Panc1 (cell line): ENCODE measurements at regions not wholly inside any gene's neighbourhood (a gene's known extent, or its start where the extent isn't known, plus 50 kb on each side); places are given as distances from the start of the nearest gene placed in this dataset.

ENCODE experiments used
- TF ChIP-seq, protein P1 (sequence below): fragments of 450-650 bp; IDR thresholded peaks from 2 replicates; pipeline ENCODE4 v1.5.1; 2017; ENCODE audit warnings: mild to moderate bottlenecking
- TF ChIP-seq, protein P2 (sequence below), 2 experiments: IDR thresholded peaks; 2 replicates each; pipeline ENCODE4 v1.6.1; 2011 to 2012; ENCODE audit warnings: low read depth in 2 of 2, control low read depth in 1 of 2, low read length in 1 of 2, mild to moderate bottlenecking in 1 of 2, moderate library complexity in 1 of 2; ENCODE audit not compliant: insufficient read depth in 1 of 2

DNA sequence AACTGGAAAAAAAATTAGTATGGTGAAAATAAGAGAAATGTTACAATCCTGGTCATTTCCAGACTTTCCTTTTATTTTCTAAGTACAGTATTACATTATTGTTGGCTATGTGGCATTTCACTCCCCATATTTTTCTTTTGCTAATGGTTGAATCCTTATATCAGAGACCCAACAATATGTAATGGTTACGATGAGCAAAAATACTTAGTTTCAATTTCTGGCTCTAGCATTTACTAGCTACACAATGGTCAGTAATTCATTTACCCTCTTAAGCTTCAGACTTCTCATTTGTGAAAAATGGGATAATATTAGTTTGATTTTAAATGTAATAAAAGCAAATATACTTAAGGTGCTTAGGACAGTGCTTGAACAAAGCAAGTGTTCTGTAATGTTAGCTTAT is 942.9 kb upstream of the PABPC4L start:
- TF ChIP-seq, protein P1, sequence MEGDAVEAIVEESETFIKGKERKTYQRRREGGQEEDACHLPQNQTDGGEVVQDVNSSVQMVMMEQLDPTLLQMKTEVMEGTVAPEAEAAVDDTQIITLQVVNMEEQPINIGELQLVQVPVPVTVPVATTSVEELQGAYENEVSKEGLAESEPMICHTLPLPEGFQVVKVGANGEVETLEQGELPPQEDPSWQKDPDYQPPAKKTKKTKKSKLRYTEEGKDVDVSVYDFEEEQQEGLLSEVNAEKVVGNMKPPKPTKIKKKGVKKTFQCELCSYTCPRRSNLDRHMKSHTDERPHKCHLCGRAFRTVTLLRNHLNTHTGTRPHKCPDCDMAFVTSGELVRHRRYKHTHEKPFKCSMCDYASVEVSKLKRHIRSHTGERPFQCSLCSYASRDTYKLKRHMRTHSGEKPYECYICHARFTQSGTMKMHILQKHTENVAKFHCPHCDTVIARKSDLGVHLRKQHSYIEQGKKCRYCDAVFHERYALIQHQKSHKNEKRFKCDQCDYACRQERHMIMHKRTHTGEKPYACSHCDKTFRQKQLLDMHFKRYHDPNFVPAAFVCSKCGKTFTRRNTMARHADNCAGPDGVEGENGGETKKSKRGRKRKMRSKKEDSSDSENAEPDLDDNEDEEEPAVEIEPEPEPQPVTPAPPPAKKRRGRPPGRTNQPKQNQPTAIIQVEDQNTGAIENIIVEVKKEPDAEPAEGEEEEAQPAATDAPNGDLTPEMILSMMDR, result no peak
- TF ChIP-seq, protein P2, sequence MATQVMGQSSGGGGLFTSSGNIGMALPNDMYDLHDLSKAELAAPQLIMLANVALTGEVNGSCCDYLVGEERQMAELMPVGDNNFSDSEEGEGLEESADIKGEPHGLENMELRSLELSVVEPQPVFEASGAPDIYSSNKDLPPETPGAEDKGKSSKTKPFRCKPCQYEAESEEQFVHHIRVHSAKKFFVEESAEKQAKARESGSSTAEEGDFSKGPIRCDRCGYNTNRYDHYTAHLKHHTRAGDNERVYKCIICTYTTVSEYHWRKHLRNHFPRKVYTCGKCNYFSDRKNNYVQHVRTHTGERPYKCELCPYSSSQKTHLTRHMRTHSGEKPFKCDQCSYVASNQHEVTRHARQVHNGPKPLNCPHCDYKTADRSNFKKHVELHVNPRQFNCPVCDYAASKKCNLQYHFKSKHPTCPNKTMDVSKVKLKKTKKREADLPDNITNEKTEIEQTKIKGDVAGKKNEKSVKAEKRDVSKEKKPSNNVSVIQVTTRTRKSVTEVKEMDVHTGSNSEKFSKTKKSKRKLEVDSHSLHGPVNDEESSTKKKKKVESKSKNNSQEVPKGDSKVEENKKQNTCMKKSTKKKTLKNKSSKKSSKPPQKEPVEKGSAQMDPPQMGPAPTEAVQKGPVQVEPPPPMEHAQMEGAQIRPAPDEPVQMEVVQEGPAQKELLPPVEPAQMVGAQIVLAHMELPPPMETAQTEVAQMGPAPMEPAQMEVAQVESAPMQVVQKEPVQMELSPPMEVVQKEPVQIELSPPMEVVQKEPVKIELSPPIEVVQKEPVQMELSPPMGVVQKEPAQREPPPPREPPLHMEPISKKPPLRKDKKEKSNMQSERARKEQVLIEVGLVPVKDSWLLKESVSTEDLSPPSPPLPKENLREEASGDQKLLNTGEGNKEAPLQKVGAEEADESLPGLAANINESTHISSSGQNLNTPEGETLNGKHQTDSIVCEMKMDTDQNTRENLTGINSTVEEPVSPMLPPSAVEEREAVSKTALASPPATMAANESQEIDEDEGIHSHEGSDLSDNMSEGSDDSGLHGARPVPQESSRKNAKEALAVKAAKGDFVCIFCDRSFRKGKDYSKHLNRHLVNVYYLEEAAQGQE (IDR thresholded peaks at IDR 0.05; ENCODE audit: insufficient read depth in 1 of 2, low read depth in 2 of 2, low read length in 1 of 2), result no peak
